ENCODE measurements at regions not wholly inside any gene's neighbourhood (a gene's known extent, or its start where the extent isn't known, plus 50 kb on each side); places are given as distances from the start of the nearest gene placed in this dataset.

- TF ChIP-seq YY1 (tag by site-specific recombination; IDR thresholded peaks at IDR 0.05) (no peak), CTCF (tag by site-specific recombination; IDR thresholded peaks at IDR 0.05) (no peak), ZNF416 (tag by site-specific recombination; IDR thresholded peaks at IDR 0.05) (no peak), ZBTB26 (tag by site-specific recombination; optimal IDR thresholded peaks at IDR 0.05) (no peak), GLI2 (tag by site-specific recombination; IDR thresholded peaks at IDR 0.05; ENCODE audit: borderline replicate concordance, low read depth) (no peak), ZNF624 (tag by site-specific recombination; IDR thresholded peaks at IDR 0.05) (no peak), ZNF776 (tag by site-specific recombination; IDR thresholded peaks at IDR 0.05; ENCODE audit: borderline replicate concordance) (no peak), ZNF221 (tag by site-specific recombination; IDR thresholded peaks at IDR 0.05; ENCODE audit: borderline replicate concordance) (no peak), REST (tag by site-specific recombination; IDR thresholded peaks at IDR 0.05) (no peak)
Measured at GRCh38 chr2:220981926-220982325, 590.2 kb downstream of the EPHA4 start.
